NCI-H128 (cell line): ENCODE measurements at regions not wholly inside any gene's neighbourhood (a gene's known extent, or its start where the extent isn't known, plus 50 kb on each side); places are given as distances from the start of the nearest gene placed in this dataset.
"Not testable (repeated sequence)": the region's sequence is repeated elsewhere in the genome, so short reads cannot be mapped to it uniquely, and the experiment has no call there.

Source experiments
- DNase-seq: peaks from one replicate; lab custom pipeline; 2025; ENCODE audit not compliant: unreplicated experiment; lab: John Stamatoyannopoulos, UW

DNA sequence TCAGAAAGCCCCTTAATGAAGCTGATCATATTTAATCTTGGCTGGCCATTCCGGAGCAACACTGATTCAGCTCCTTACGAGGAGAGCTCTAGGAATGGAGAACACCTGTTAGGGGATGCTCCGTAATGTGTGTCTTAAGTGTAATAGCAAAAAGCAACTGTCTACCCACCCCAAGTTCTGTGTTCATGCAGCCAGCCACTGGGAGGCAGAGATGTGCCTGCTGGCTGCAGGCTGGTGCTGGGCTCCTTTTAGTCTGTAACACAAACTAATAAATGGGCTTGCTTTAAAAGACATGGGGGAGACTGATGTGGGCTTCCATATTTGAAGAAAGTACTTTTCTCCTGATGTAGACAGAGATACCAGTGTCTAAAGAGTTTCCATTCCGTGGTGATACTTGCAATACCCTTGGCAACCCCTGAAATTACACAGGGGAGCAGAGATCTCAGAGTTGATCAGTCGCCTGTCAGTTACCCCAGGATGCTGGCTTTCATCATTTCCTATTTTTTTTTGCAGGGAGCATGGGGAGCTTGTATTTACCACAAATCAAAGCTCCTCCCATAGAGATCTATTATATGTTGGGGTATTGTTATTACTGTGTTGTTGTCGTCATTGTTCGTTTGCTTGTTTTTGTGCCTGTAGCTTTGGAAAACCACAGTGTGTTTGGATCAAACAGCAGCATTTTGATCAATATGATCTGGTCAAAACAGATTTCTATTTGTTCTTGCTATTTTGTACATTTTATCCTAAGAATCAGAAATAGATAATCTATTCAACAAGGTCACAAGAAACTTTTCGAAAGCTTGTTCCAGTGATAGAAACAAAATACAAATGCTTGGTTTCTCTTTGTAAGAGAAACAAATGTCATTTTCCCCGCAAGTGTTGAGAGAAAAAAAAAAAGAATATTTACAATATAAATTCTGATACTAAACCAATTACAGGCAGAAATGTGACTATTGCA lies 65.8 kb downstream of the MTX3 start:
- no peak for DNase-seq

DNA sequence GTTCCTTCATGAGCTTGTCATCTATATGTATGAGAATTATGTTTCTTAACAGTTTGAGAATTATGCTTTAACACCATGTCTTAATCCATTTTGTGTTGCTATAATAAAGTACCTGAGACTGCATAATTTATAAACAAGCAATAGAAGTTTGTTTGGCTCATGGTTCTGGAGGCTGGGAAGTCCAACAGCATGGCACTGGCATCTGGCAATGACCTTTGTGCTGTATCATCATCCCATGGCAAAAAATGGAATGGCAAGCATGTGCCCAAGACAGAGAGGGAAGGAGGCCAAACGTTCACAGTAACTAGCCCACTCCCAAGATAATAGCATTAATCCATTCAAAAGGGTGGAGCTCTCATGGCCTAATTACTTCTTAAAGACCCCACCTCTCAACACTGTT lies 67.6 kb downstream of the MTX3 start:
- DNase-seq, result no peak

DNA sequence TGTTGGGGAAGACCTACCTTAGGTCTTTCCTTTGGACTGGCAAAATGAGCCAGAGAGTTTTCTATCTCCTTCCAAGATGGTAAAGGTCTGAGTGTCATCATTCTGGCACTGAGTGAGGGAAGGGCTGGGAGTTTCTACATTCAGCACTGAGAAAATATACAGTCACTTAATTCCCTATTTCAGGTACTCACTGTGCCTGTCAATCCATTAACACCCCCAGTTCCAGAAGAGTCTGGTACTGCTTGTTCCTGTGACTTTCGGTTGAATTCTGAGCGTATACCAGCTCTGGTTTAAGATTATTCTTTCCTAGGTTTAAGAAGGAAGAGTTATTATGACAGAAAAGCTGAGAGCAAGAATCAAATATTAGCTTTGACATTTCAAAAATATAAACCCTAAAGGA lies 68.4 kb downstream of the MTX3 start:
- DNase-seq, result no peak

DNA sequence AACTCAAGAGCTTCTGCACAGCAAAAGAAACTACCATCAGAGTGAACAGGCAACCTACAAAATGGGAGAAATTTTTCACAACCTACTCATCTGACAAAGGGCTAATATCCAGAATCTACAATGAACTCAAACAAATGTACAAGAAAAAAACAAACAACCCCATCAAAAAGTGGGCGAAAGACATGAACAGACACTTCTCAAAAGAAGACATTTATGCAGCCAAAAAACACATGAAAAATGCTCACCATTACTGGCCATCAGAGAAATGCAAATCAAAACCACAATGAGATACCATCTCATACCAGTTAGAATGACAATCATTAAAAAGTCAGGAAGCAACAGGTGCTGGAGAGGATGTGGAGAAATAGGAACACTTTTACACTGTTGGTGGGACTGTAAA lies 83.6 kb downstream of the MTX3 start:
- not testable (repeated sequence) for DNase-seq

DNA sequence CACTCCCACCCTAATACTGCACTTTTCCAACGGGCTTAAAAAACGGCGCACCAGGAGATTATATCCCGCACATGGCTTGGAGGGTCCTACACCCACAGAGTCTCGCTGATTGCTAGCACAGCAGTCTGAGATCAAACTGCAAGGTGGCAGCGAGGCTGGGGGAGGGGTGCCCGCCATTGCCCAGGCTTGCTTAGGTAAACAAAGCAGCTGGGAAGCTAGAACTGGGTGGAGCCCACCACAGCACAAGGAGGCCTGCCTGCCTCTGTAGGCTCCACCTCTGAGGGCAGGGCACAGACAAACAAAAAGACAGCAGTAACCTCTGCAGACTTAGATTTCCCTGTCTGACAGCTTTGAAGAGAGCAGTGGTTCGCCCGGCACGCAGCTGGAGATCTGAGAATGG lies 88.5 kb downstream of the MTX3 start:
- not testable (repeated sequence) for DNase-seq

DNA sequence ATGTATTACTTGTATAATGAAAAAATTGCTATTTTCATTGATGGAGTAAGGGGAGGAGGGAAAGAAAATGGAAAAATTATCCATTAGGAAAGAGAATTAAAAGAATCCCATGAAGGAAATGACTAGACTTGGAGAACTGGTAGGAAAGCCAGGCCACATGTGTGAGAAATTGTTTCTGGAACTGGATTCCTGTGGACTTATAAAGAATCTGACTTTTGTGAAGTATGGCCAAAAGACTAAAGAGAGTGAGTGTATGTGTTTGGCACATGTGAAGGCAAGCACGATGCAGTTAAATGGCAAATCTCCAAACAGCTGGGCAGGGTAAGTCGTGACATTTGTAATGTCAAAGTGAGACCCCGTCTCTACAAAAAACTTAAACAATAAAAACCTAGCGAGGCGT lies 89.4 kb downstream of the MTX3 start:
- DNase-seq, result no peak

DNA sequence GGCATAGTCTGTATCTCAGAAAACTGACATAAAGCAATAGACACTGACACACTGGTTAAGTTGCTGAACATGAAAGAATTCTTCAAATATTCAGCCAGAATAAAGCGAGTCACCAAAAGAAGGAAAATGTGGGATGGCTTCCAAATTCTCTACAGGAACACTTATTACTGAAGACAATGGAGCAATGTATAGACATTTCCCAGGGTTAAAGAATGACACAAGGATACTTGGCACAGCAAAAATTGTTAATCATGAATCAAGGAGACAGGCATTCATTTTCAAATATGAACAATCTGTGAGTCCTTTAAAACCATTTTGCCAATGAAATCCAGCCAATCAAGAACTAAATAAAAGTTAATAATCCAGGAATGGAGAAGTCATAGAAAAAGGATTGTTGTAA lies 92.5 kb downstream of the MTX3 start:
- no peak for DNase-seq

DNA sequence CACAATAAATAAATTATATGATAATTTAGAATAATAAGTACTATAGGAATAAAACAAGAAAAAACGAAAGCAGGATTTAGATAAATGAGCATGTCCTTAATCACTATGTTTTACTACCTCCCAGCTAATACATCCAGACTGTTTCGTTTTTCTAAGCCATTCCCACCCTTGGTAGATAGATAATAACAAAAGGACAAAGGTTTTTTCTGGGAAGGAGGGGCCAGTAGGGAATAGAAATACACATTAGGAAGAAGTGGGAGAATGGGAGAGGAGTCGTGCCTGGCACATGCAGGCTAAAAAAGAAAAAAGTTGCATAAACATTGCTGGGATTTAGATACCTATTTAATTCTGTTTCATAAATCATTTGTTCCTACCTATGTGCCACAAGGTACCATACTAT lies 97.1 kb downstream of the MTX3 start:
- no peak for DNase-seq

DNA sequence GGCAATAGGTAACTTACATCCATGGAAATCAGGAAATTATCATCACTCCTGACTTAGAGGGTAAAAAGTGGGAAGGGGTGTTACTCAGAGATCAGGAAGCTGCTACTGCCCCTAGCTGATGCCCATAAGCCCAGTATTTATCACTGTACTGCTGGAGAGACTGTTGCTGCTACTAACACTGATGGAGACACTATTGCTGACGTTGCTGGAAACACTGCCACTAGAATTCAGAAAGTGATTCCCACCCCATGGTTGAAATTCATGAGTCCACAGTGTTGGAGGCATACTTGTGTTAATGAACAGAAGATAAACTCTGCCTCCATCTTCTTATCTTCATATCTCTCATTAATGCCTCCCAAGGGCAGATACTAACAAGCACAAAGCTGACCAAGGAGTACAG lies 97.6 kb downstream of the MTX3 start:
- DNase-seq, result no peak

DNA sequence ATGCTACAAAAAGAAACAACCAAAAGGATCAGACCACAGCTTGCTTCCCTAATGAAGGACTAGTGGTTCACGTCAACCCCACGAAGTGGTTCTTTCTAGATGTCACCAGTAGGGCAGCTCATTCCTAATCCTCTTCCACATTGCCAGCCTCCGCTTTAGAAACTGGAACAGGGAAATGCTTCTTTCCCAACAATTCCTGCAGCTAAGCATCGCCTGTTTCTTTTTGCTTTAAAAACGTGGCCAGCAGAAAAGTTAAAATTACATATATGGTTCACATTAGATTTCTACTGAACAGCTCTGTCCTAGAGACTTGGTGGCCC lies 100.2 kb downstream of the MTX3 start:
- DNase-seq, result no peak

DNA sequence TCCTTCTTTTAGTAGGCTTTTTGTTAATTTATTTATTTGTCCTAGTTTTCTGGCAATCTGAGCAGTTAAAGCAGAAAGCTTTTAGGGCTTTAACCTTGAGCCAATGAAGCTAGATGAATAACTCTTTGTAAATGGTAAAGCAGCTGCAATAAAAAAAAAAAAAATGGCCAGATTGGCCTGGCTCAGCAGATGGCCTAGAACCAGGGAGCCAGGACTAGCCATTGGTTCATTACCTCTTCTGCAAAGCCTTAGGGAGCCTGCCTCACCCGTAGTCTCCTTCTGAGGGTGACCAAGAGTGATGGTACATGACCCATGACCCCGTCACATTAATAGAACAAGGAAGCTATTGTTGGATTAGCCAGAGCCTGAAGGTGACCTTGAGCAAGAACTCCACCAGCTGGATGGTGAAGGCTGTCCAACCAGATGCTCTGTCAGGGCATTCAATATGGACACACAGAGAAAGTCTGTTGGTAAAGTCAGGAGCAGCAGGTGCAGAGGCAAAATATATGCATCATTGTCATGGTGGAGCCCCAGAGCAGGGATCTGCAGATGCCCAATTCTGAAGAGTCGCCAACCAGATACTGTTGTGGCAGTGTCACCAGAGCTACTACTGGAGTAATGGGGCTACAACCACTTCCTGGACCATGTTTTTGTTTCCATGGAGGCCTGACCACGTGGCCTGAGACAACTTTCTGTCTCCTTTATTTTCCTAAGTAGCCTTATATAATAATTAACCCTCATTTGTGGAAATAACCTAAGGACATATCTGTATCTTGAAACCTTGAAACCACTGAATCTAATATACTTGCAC lies 100.7 kb downstream of the MTX3 start:
- no peak for DNase-seq

DNA sequence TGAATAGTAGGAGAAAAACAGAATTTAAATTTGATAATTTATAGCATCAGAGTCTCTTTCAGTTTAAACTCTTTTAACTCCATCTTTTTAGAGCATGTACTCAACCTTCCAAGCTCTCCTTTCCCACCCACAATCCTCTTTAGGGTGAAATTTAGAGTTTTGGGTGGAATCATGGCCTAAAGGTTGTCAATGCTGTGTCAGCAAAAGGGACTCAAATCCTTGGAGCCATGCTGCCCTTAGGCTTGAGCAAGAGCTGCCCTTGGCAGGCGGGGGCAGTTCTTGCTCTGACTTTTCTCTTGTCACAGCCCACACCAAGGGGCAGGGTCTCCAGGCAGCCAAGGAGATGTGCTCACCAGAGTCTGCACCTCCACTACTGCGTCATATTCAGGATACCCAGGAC lies 102.4 kb downstream of the MTX3 start:
- DNase-seq, result no peak

DNA sequence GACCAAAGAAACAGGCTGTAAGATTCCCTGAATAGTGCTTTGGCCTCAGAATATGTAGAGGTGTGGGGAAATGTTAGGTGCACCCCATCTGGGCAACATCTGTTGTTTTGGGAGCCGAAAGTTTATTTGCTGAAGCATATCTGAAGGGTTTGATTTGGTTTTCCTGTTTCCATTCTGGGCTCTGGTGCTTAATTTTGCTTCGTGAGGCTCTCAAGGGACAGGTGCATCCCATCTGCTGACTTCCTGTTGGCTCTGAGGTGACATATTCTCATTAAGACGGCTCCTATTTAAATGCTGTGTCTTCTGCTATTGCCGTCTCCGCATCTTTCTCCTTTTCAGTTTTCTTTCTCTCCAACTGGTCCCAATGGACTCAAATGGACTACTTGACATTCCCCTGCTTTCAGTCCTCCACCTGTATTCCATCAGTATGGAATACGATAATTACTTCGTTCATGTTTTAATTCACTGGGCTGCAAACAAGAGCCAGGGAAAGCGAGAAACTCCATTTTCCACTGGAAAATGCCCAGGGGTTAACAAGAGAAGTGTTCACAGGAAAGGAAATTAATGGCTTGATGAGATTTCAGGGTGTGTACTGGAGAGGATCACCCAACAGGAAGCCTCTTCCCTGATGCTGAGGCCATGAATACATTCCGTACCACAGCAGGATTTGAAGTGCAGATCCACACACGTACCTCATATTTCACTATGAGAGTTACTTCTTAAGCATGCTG lies 104.0 kb downstream of the MTX3 start:
- DNase-seq, result no peak

DNA sequence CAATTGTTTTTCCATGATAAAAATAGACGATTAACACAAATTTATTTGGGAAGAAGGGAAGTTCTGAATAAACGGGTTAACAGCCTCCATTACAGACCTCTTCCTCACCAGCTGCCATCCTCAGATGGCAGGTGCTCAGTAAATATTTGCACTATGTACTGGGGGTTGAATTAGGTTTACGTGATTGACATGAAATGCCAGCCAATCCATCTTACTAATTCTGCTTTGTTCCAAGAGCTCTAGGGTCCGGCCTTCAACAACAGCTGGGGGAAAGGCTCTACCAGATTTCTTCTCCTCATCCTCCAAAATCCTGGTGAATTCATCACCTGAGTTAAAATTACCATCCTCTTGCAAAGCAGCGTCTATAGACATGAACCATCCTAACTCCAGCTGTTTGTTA lies 104.6 kb downstream of the MTX3 start:
- DNase-seq, result no peak

DNA sequence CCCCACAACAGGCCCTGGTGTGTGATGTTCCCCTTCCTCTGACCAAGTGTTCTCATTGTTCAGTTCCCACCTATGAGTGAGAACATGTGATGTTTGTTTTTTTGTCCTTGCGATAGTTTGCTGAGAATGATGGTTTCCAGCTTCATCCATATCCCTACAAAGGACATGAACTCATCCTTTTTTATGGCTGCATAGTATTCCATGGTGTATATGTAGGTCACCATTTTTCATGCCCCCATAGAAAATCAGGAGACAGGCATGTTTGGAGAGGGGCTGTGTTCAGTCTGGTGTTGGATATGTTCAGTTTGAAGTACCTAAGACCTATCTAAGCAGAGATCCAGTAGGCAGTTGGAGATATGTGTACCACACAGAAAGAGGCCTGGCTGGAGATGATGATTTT lies 111.2 kb downstream of the MTX3 start:
- DNase-seq, result not testable (repeated sequence)

DNA sequence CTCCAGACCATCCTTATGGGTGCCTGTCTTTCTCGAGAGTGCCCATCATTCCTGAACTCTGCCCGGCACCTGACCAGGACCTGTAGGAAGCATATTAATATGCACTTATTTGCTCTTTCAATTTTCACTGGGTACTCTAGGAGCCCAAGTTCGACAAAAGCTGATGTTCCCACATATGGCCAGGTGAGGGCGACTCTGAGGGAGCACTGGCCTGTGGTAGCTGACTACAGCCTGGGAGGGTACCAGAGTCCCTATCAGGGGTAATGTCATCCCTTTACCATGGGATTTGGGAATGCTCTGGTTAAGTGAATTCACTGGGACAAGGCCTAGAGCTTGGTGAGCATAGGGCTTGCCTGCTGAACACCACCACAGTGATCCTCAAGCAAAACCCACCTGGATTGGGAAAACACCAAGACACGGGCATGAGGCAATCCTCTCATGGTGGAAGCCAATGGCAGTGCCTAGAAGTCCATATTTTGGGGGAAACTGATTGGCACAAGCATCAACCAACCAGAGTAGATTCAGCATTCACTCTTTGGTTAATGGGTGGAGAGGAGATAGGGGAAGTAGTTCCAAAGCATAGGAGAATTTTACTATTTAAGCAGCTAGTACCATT lies 112.2 kb downstream of the MTX3 start:
- no peak for DNase-seq

DNA sequence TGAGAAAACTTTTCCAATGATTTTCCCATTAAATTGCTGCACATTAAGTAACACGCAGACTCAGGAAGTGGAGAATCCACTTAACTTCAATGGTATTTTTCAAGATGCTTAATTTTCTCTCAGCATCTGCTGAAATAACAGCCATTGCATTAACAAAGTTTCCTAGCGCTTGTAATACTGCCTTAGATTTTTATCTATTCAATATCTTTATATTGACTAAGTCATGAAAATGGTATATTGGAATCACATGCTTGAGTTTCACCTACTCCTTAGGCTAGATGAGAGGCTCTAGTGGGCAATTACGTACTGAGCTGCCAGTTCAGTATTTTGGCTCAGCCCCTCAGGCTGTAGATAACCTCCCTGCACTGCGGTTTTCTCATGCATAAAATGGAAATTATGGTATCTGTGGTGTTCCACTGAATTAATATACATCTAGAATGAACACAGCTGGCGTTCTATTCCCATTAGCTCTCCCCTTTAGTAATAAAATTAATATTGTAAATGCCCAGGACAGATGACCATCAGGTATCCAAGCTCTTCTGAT lies 112.9 kb downstream of the MTX3 start:
- no peak for DNase-seq

DNA sequence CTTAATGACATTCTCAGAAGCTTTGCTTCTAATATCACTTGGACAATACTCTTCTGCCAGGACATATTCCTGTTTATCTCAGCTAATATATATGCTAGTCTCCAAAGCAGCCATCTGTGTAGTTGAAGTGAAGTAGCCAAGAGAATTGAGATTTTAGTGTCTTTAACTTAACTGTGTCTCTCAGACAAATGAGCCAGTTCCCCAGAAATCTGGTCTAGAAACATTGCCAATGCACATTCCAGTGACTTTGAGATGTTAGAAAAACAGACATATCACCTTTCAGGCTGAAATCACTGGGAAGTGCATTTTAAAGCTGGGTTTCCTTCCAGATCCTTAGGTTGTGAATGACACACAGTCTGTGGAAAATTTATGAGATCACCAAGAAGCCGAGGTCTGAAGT lies 114.6 kb downstream of the MTX3 start:
- DNase-seq, result no peak

DNA sequence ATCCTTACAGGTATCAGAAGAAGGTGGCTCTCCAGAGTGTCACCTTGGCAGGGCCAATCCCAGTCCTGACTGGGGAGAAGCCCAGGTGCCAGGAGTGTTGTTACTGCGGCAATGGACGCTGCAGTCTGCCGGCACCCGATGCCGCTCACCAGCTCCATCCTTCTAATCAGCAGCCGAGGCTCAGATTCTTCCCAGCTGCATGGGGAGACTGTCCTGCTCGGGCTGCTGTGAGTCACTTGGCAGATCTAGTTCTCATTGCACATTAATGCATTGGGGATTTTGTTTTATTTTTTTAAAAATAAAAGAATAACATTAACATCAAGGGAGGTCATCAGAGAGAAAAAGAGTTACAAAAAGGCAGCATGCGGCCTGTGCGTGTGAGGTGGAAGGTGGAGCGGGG lies 115.8 kb downstream of the MTX3 start:
- no peak for DNase-seq

DNA sequence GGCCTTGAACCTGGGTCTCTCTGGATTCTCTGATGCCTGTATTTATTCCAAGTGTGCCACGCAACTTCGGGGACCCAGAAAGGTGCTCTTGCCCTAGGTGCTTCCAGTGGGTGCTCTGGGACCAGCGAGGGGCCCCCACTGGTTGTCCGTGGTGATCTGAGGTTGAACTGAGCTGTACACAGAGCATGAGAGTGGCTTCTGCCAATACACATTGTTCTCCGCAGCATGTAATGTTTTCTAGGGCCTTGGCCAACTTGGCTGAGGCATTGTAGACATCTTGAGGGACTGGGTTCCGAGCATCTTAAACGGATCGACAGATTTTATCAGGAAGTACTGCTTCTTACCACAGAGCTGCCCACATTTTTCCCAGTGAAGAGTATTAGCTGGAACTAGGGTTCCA lies 117.9 kb downstream of the MTX3 start:
- DNase-seq, result no peak

DNA sequence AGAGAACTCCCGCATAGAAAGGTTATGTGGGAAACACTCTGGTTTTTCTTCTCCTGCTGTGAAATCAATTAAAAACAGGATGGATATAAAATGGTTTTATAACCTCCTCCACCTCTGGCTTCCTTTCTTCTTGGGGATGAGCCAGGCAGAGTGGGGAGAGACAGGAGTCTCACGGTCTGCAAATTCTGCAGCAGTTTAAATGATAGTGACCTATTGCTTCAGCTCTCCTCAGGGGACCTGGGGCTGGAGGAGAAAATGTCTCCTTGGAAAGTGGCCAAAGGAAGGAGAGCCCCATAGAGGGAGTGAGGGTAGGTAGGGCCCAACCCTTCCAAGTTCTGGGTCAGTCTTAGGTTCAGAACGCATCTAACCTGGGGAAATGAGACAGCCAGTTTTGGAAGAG lies 118.8 kb downstream of the MTX3 start:
- no peak for DNase-seq
